K562 (cell line): ENCODE measurements at regions not wholly inside any gene's neighbourhood (a gene's known extent, or its start where the extent isn't known, plus 50 kb on each side); places are given as distances from the start of the nearest gene placed in this dataset.

Source experiments
- CBFA2T2 ChIP-seq: fragments of 450-650 bp; conservative IDR thresholded peaks from 2 replicates; pipeline ENCODE4 v1.6.1; 2017; ENCODE audit warnings: mild to moderate bottlenecking
- DNMT1 ChIP-seq: fragments of 450-650 bp; IDR thresholded peaks from 2 replicates; pipeline ENCODE4 v1.6.1; 2016; ENCODE audit warnings: antibody characterized with exemption, mild to moderate bottlenecking
- GABPA ChIP-seq: fragments of 200-800 bp; sonication (Bioruptor generic); conservative IDR thresholded peaks from 2 replicates; pipeline ENCODE4 v1.6.1; 2016; ENCODE audit warnings: low read depth, missing genetic modification characterization, missing compliant biosample characterization
- NR0B1 ChIP-seq: fragments of 450-650 bp; IDR thresholded peaks from one replicate; pipeline ENCODE4 v1.6.1; 2018; ENCODE audit warnings: mild to moderate bottlenecking, moderate library complexity; ENCODE audit not compliant: partially characterized antibody
- PYGO2 ChIP-seq: fragments of 450-650 bp; IDR thresholded peaks from 2 replicates; pipeline ENCODE4 v1.6.1; 2016; ENCODE audit warnings: mild to moderate bottlenecking, missing genetic modification characterization, moderate library complexity, missing compliant biosample characterization
- RNF2 ChIP-seq: sonication (generic); IDR thresholded peaks from 2 replicates; pipeline ENCODE4 v1.6.1; 2016
- SLC30A9 ChIP-seq: fragments of 250-450 bp; sonication (Bioruptor Pico); IDR thresholded peaks from 2 replicates; pipeline ENCODE4 v1.8.0; 2022; ENCODE audit warnings: mild to moderate bottlenecking, moderate library complexity
- SMARCA4 ChIP-seq: fragments of 450-650 bp; IDR thresholded peaks from 2 replicates; pipeline ENCODE4 v1.6.1; 2016
- TAF9B ChIP-seq: fragments of 450-650 bp; IDR thresholded peaks from 2 replicates; pipeline ENCODE4 v1.6.1; 2018; ENCODE audit warnings: mild to moderate bottlenecking; ENCODE audit not compliant: partially characterized antibody
- ZBTB11 ChIP-seq, 3 experiments: fragments of 200-800 bp in 1 of 3; fragments of 250-450 bp in 1 of 3; fragments of 450-650 bp in 1 of 3; sonication (Bioruptor Pico) in 1 of 3; sonication (Bioruptor generic) in 1 of 3; formaldehyde crosslinking in 1 of 3; IDR thresholded peaks; 2 replicates each; pipeline versions ENCODE4 v1.6.1 to v1.8.0; 2016 to 2022; ENCODE audit warnings: mild to moderate bottlenecking in 2 of 3, missing genetic modification characterization in 2 of 3, missing compliant biosample characterization in 1 of 3, moderate library complexity in 1 of 3
- ZBTB33 ChIP-seq: sonication (generic); formaldehyde crosslinking; IDR thresholded peaks from 2 replicates; pipeline ENCODE4 v1.8.1; 2023; ENCODE audit warnings: mild to moderate bottlenecking, missing genetic modification reagents
- ZNF24 ChIP-seq: fragments of 450-650 bp; IDR thresholded peaks from 2 replicates; pipeline ENCODE4 v1.6.1; 2016

GRCh38 chr12:13436696-13437391 lies 240.3 kb downstream of the EMP1 start (continued):
- no peak for TF ChIP-seq ZBTB33 (CRISPR knock-in tag)
- TF ChIP-seq CBFA2T2 = peak; percentile 94
- TF ChIP-seq DNMT1 = no peak
- no peak for TF ChIP-seq NR0B1
- TF ChIP-seq ZBTB11 (CRISPR knock-in tag; IDR thresholded peaks at IDR 0.05) = no peak
- no peak for TF ChIP-seq ZNF24
- peak; percentile 41 for TF ChIP-seq TAF9B
- peak; percentile 41; the same call in 1 of the 2 replicates for TF ChIP-seq RNF2
- TF ChIP-seq SLC30A9 (CRISPR knock-in tag) = no peak
- TF ChIP-seq GABPA (tag) = no peak
- TF ChIP-seq PYGO2 = no peak
- peak; percentile 81 for TF ChIP-seq SMARCA4
